ENCODE measurements at regions not wholly inside any gene's neighbourhood (a gene's known extent, or its start where the extent isn't known, plus 50 kb on each side); places are given as distances from the start of the nearest gene placed in this dataset.
A peak's percentile ranks its signal among the peaks of the same experiment; 100 is the strongest.

DNA sequence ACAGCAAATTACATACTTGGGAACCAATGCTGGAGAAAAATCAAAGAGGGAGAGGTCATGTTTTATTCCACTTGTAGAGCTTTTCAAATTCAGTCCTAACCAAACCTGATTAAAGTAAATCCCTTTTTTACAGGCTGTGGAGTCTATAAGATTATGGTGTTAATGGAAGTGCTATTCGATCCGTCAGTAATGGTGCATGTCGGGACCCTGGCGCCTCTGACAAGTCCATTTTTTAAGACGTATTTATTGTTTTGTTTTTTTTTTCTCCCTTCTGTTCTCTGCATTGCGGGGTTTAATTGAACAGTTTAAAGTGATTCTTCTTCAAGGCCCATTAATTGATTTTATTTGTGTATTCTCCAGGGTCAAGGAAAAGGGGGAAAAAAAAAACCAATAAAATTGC, 725.9 kb downstream of the TUSC7 start (continued):
- TF ChIP-seq ZNF462 (CRISPR knock-in tag; IDR thresholded peaks at IDR 0.05), result no peak
- no peak for TF ChIP-seq ETS1 (IDR thresholded peaks at IDR 0.05)

GRCh38 chr3:117439812-117440211, 730.2 kb downstream of the TUSC7 start:
- no peak overlapping the region for H3K4me3 Mint-ChIP-seq
- H2AFZ ChIP-seq, result no peak overlapping the region
- no peaks in the 10 kb centered on the region for H4K20me1 ChIP-seq (replicated peaks; ENCODE audit: insufficient read depth)
- H3K4me2 ChIP-seq, result no peak overlapping the region
- no peaks in the 10 kb centered on the region for H3K9me2 ChIP-seq (ENCODE audit: insufficient read depth)
- H3K4me1 ChIP-seq (ENCODE audit: insufficient read depth), result peaks cover 10% of the 10 kb centered on the region
- no peaks in the 10 kb centered on the region for H3K9me3 Mint-ChIP-seq
- DNase-seq (ENCODE audit: low spot score) (peak; percentile 76), ATAC-seq (peak; percentile 79)
- no peak overlapping the region for H3K27ac ChIP-seq (ENCODE audit: low read depth)
- H3K36me3 ChIP-seq (ENCODE audit: insufficient read depth), result no peaks in the 10 kb centered on the region
- H3F3A ChIP-seq (replicated peaks; ENCODE audit: low read depth), result no peaks in the 10 kb centered on the region
- H3K27me3 ChIP-seq (ENCODE audit: insufficient read depth), result no peaks in the 10 kb centered on the region
- peaks cover 17% of the 10 kb centered on the region for H3K4me1 Mint-ChIP-seq
- no peaks in the 10 kb centered on the region for H3K79me2 ChIP-seq (replicated peaks; ENCODE audit: insufficient read depth)
- no peaks in the 10 kb centered on the region for H3K36me3 Mint-ChIP-seq (ENCODE audit: low read depth)
- H3K27ac Mint-ChIP-seq, result peak overlapping the region; percentile 47
- no peak overlapping the region for H3K4me3 ChIP-seq
- H3K27me3 Mint-ChIP-seq (ENCODE audit: insufficient read depth, low read depth, poor library complexity), result no peaks in the 10 kb centered on the region
- TF ChIP-seq, protein P1, sequence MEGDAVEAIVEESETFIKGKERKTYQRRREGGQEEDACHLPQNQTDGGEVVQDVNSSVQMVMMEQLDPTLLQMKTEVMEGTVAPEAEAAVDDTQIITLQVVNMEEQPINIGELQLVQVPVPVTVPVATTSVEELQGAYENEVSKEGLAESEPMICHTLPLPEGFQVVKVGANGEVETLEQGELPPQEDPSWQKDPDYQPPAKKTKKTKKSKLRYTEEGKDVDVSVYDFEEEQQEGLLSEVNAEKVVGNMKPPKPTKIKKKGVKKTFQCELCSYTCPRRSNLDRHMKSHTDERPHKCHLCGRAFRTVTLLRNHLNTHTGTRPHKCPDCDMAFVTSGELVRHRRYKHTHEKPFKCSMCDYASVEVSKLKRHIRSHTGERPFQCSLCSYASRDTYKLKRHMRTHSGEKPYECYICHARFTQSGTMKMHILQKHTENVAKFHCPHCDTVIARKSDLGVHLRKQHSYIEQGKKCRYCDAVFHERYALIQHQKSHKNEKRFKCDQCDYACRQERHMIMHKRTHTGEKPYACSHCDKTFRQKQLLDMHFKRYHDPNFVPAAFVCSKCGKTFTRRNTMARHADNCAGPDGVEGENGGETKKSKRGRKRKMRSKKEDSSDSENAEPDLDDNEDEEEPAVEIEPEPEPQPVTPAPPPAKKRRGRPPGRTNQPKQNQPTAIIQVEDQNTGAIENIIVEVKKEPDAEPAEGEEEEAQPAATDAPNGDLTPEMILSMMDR (conservative IDR thresholded peaks at IDR 0.05; ENCODE audit: low read depth in 2 of 2), result peak; percentile 77 to 83
- no peak for TF ChIP-seq CREB1 (CRISPR knock-in tag; IDR thresholded peaks at IDR 0.05; ENCODE audit: low read depth)

Data from GM23338 (cell line).